T-cell (primary cell): ENCODE measurements at regions not wholly inside any gene's neighbourhood (a gene's known extent, or its start where the extent isn't known, plus 50 kb on each side); places are given as distances from the start of the nearest gene placed in this dataset.

Experiments used
- ATAC-seq, 4 experiments: fragments of 200-7000 bp in 3 of 4; fragments of 150-1000 bp in 1 of 4; cut with Tn5 transposase; replicated peaks in 1 of 4; 1 replicate in 3 of 4; 2 replicates in 1 of 4; pipeline ENCODE4 v1.10.0; 2021; ENCODE audit warnings: moderate library complexity in 3 of 4, mild to moderate bottlenecking in 2 of 4, moderate number of reproducible peaks in 1 of 4
- CTCF ChIA-PET, 2 donors: fragments of 300-600 bp; sonication (Branson Sonifier 250); formaldehyde crosslinking; loops; one replicate each; lab custom pipeline; 2022; ENCODE audit warnings: antibody characterized with exemption in 2 of 2; lab: Charles Lee
- POLR2A ChIA-PET, 2 donors: fragments of 300-600 bp; sonication (Branson Sonifier 250); formaldehyde crosslinking; loops; one replicate each; lab custom pipeline; 2022; ENCODE audit warnings: antibody characterized with exemption in 2 of 2; lab: Charles Lee
- DNase-seq, 35 experiments: peaks; one replicate each; pipeline versions ENCODE4 v3.0.0 to v3.0.0-alpha.2; 2013 to 2023
- H3K27ac ChIP-seq: one replicate; pipeline ENCODE4 v1.5.1; 2013; ENCODE audit warnings: low read length
- H3K27me3 ChIP-seq, 2 experiments: replicated peaks in 1 of 2; 1 replicate in 1 of 2; 2 replicates in 1 of 2; pipeline versions ENCODE4 v1.6.1 to v1.7.0; 2013; ENCODE audit warnings: low read length in 1 of 2, mixed read lengths in 1 of 2; ENCODE audit not compliant: control insufficient read depth in 2 of 2, insufficient read depth in 2 of 2; ENCODE audit errors: extremely low read depth in 1 of 2
- H3K36me3 ChIP-seq, 2 donors: 1 replicate in 1 of 2; 2 replicates in 1 of 2; pipeline versions ENCODE4 v1.6.1 to v1.7.0; 2013; ENCODE audit warnings: low read length in 1 of 2; ENCODE audit not compliant: control insufficient read depth in 2 of 2, insufficient read depth in 1 of 2; ENCODE audit errors: extremely low read depth in 1 of 2
- H3K4me1 ChIP-seq, 2 experiments: 1 replicate in 1 of 2; 2 replicates in 1 of 2; pipeline versions ENCODE4 v1.6.1 to v1.7.0; 2013; ENCODE audit warnings: low read length in 2 of 2, mixed read lengths in 1 of 2; ENCODE audit not compliant: insufficient read depth in 2 of 2, control insufficient read depth in 1 of 2; ENCODE audit errors: extremely low read depth in 1 of 2
- H3K4me3 ChIP-seq, 2 donors: 1 replicate in 1 of 2; 2 replicates in 1 of 2; pipeline versions ENCODE4 v1.5.1 to v1.7.0; 2013; ENCODE audit warnings: mild to moderate bottlenecking in 2 of 2, low read length in 1 of 2, moderate library complexity in 1 of 2; ENCODE audit not compliant: control insufficient read depth in 1 of 2; ENCODE audit errors: extremely low read depth in 1 of 2
- H3K9me3 ChIP-seq: 2 replicates; pipeline ENCODE4 v1.7.0; 2013
- H3K27ac Mint-ChIP-seq, 2 donors: one replicate each; pipeline ENCODE4 v1.8.0; 2020 to 2021; ENCODE audit warnings: mild to moderate bottlenecking in 2 of 2, mixed read lengths in 2 of 2
- H3K27me3 Mint-ChIP-seq, 2 donors: one replicate each; pipeline ENCODE4 v1.8.0; 2021 to 2022; ENCODE audit warnings: mixed read lengths in 2 of 2
- H3K36me3 Mint-ChIP-seq: one replicate; pipeline ENCODE4 v1.8.0; 2021; ENCODE audit warnings: mixed read lengths
- H3K4me1 Mint-ChIP-seq, 3 donors: one replicate each; pipeline ENCODE4 v1.8.0; 2020 to 2022; ENCODE audit warnings: mixed read lengths in 3 of 3, mild to moderate bottlenecking in 1 of 3
- H3K4me3 Mint-ChIP-seq, 3 donors: one replicate each; pipeline ENCODE4 v1.8.0; 2020 to 2022; ENCODE audit warnings: mild to moderate bottlenecking in 3 of 3, mixed read lengths in 3 of 3, moderate library complexity in 3 of 3
- H3K9me3 Mint-ChIP-seq, 3 donors: one replicate each; pipeline ENCODE4 v1.8.0; 2020 to 2022; ENCODE audit warnings: mixed read lengths in 3 of 3
- WGBS: methylation state at CpG from one replicate; pipeline ENCODE4 v1.1.5; 2013; ENCODE audit warnings: missing lambda C conversion rate; ENCODE audit not compliant: insufficient coverage; 5-methylcytosine and 5-hydroxymethylcytosine counted together

DNA sequence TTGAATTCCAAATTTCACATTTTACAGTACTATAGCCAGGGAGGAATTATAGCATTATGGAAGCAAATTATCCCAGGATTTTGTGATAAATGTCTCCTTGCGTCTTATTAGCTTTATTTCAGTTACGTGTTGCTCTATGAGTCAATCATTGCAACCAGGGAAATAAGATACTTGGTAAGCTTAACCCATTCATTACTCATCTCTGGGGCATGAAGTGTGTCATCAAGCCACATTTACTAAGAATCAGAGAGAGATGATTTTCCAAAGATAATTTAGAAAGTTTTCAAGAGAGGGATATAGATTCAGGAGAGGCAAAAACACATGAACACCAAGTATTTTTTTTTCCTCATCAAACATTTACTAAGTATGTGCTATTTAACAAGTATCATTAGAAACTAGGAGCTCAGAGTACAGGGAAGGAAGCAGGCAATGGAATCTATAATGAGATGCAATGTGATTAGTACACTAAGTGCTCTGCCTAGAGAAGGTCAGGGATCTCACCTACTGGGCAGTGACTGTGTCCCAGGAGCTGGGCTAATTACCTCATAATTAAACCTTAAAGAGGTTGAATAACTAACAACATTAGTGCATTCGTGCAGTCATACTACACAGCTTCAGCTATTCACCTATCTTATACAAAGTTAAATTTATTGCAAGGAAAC, 217.8 kb upstream of the NXPH2 start:
- WGBS, result no CpG with 5 or more reads among the region's 3 CpGs
- Histone ChIP-seq H3K4me3 (no peak overlapping the region), H3K27ac (no peak overlapping the region), H3K4me1 (no peaks in the 10 kb centered on the region), H3K36me3 (no peaks in the 10 kb centered on the region), H3K9me3 (no peaks in the 10 kb centered on the region), H3K27me3 (no peaks in the 10 kb centered on the region)
- H3K27ac Mint-ChIP-seq, result no peak overlapping the region
- peaks cover 0 to 7% (median 6%) of the 10 kb centered on the region in 3 donors for H3K9me3 Mint-ChIP-seq
- CTCF ChIA-PET, result no interaction called here
- H3K27me3 Mint-ChIP-seq, result no peaks in the 10 kb centered on the region
- DNase-seq (no peak), ATAC-seq (no peak)
- H3K36me3 Mint-ChIP-seq, result no peaks in the 10 kb centered on the region
- no peak overlapping the region for H3K4me3 Mint-ChIP-seq
- POLR2A ChIA-PET, result no interaction called here
- no peaks in the 10 kb centered on the region for H3K4me1 Mint-ChIP-seq

DNA sequence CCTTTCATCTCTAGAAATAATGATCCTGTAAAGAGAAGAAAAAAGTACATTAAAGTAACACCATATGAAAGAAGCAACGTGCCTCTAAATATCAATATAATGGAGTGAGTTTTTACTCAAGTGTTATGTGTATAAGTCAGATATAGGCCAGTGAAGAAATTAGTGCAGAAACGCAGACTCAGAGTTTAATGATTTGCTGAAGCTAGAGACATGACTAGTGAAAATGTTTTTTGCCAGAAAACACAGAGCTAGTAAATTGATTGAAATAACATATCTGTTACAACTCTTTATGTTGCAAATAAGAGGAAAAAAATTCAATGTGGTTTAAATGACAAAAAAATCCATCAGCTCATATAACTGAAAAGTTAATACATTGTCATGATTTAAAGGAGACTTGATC, 217.2 kb upstream of the NXPH2 start:
- CTCF ChIA-PET, result no interaction called here
- H3K9me3 Mint-ChIP-seq, result peaks cover 1 to 7% (median 7%) of the 10 kb centered on the region in 3 donors

DNA sequence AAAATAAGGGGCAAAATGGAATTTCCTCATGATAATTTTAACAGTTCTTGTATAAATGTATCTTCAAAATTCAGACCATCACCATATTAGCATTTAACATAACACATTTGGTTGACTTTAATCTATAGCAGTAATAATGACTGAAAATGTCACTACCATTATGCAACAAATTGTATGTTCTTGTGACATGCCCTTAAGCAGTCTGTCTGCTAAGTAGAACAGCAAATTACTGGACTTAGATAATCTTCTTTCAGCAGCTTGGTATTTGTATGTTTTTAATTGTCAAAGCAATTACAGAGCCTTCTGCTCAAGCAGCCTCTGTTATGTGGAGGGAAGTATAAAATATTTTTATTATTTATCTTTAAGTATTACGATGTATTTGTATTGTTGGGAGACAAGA, 214.3 kb upstream of the NXPH2 start:
- CTCF ChIA-PET, result no interaction called here
- Mint-ChIP-seq H3K4me1 (no peaks in the 10 kb centered on the region), H3K36me3 (no peaks in the 10 kb centered on the region), H3K4me3 (no peak overlapping the region), H3K27me3 (no peaks in the 10 kb centered on the region), H3K9me3 (peaks cover 4 to 20% (median 9%) of the 10 kb centered on the region in 3 donors), H3K27ac (no peak overlapping the region)
- no peaks in the 10 kb centered on the region for H3K36me3 ChIP-seq
- no peaks in the 10 kb centered on the region for H3K9me3 ChIP-seq
- H3K4me3 ChIP-seq, result no peak overlapping the region
- WGBS, result no CpG with 5 or more reads among the region's 1 CpG
- H3K27ac ChIP-seq, result no peak overlapping the region
- no peaks in the 10 kb centered on the region for H3K27me3 ChIP-seq
- POLR2A ChIA-PET, result no interaction called here
- DNase-seq (no peak), ATAC-seq (no peak)
- no peaks in the 10 kb centered on the region for H3K4me1 ChIP-seq

More for the DNA sequence above, 217.2 kb upstream of the NXPH2 start:
- Mint-ChIP-seq H3K4me3 (no peak overlapping the region), H3K27me3 (no peaks in the 10 kb centered on the region), H3K36me3 (no peaks in the 10 kb centered on the region), H3K4me1 (no peaks in the 10 kb centered on the region), H3K27ac (no peak overlapping the region)
- Histone ChIP-seq H3K4me1 (no peaks in the 10 kb centered on the region), H3K36me3 (no peaks in the 10 kb centered on the region), H3K27me3 (no peaks in the 10 kb centered on the region), H3K4me3 (no peak overlapping the region), H3K27ac (no peak overlapping the region), H3K9me3 (no peaks in the 10 kb centered on the region)
- DNase-seq, result no peak
- POLR2A ChIA-PET, result no interaction called here
- no peak for ATAC-seq
- WGBS, result no CpG with 5 or more reads among the region's 2 CpGs

DNA sequence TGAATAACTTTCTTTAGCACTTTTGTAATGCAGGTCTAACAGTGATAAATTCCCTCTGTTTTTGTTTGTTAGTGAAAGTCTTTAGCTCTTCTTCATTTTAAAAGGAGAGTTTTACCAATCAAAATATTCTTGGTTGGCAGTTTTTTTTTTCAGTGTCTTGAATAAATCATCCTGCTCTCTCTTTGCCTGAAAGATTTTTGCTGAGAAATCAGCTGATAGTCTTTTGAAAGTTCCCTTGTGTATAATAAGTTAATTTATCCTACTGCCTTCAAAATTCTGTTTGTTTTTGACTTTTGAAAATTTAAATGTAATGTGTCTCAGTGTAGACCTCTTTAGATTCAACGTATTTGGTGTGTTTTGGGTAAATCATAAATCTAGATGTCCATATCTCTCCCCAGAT, 205.7 kb upstream of the NXPH2 start:
- Histone ChIP-seq H3K27ac (no peak overlapping the region), H3K4me3 (no peak overlapping the region), H3K36me3 (no peaks in the 10 kb centered on the region), H3K27me3 (no peaks in the 10 kb centered on the region), H3K4me1 (no peaks in the 10 kb centered on the region), H3K9me3 (no peaks in the 10 kb centered on the region)
- no peaks in the 10 kb centered on the region for H3K27me3 Mint-ChIP-seq
- peaks cover 13 to 40% (median 20%) of the 10 kb centered on the region in 3 donors for H3K9me3 Mint-ChIP-seq
- DNase-seq (no peak), ATAC-seq (no peak)
- H3K4me1 Mint-ChIP-seq, result no peaks in the 10 kb centered on the region
- no peak overlapping the region for H3K27ac Mint-ChIP-seq
- WGBS, result no CpG with 5 or more reads among the region's 1 CpG
- ChIA-PET POLR2A (no interaction called here), CTCF (interaction anchor here in 1 of 2 donors (0.5 kb wide), 1 partner anchor 256 kb away, joined by 3 read pairs; no protein-coding TSS in a partner anchor)
- no peaks in the 10 kb centered on the region for H3K36me3 Mint-ChIP-seq
- no peak overlapping the region for H3K4me3 Mint-ChIP-seq

DNA sequence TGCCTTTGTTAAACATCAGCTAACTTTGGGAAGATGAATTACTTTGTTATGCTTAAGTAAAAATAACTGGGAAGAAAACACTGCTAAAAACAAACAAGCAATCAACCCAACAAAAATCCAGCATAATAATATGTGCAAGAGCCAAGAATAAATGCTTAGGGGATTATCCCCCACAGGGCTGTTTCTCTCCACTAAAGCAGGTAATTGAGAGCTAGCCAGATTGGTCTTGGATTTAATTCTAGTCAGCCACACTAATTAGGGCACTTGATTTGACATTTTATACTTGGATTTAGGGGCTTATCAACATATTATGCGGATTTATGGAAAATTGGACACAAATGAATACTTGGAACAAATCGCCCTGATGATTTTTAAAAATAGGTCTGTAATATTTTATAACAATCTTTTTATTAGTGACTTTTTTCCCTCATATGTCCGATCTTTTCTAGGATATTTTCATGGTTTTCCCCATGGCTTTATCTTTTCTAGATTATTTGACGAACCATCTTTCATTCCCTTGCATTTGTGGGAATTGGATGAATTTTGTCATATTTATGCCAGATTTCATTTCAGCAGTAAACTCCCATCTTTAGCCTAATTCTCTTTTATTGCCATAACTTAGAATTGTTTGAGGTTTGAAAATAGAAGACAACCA, 199.1 kb upstream of the NXPH2 start:
- H3K36me3 Mint-ChIP-seq, result no peaks in the 10 kb centered on the region
- H3K4me1 Mint-ChIP-seq, result no peaks in the 10 kb centered on the region
- CTCF ChIA-PET, result no interaction called here
- peaks cover 0 to 32% (median 15%) of the 10 kb centered on the region in 3 donors for H3K9me3 Mint-ChIP-seq
- H3K27me3 Mint-ChIP-seq, result no peaks in the 10 kb centered on the region
- Histone ChIP-seq H3K27me3 (no peaks in the 10 kb centered on the region), H3K4me1 (no peaks in the 10 kb centered on the region), H3K9me3 (no peaks in the 10 kb centered on the region), H3K27ac (no peak overlapping the region), H3K36me3 (no peaks in the 10 kb centered on the region), H3K4me3 (no peak overlapping the region)
- H3K4me3 Mint-ChIP-seq, result no peak overlapping the region
- ATAC-seq (no peak), DNase-seq (no peak)
- H3K27ac Mint-ChIP-seq, result no peak overlapping the region
- POLR2A ChIA-PET, result no interaction called here
- WGBS, result no CpG with 5 or more reads among the region's 4 CpGs

DNA sequence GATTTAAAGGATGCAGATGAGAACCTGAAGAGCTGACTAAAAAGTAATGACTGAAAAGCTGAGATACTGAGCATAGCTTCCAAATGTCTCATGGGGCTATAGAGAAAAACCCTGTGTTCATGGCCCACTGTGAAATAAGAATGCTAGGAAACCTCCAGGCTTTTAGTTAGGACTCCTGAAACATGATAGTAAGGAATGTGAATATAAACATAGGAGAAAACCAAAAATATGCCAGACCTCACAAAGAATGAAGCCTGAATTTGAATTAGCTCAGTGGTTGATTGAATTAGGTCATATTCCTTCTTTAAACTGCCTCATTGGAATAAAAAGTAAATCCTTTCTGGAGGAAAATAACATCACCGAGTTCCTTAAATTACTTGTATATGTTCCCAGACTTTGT, 194.5 kb upstream of the NXPH2 start:
- no peaks in the 10 kb centered on the region for H3K9me3 ChIP-seq
- Mint-ChIP-seq H3K4me1 (no peaks in the 10 kb centered on the region), H3K9me3 (peaks cover 0 to 20% (median 10%) of the 10 kb centered on the region in 3 donors), H3K36me3 (no peaks in the 10 kb centered on the region), H3K27me3 (no peaks in the 10 kb centered on the region), H3K4me3 (no peak overlapping the region), H3K27ac (no peak overlapping the region)
- H3K27me3 ChIP-seq, result no peaks in the 10 kb centered on the region
- DNase-seq (no peak), ATAC-seq (no peak)
- CTCF ChIA-PET, result no interaction called here
- no peak overlapping the region for H3K27ac ChIP-seq
- no peak overlapping the region for H3K4me3 ChIP-seq
- no peaks in the 10 kb centered on the region for H3K4me1 ChIP-seq
- no peaks in the 10 kb centered on the region for H3K36me3 ChIP-seq
- POLR2A ChIA-PET, result no interaction called here
- WGBS, result no CpG with 5 or more reads among the region's 1 CpG
